PC-3 (cell line): ENCODE measurements at regions not wholly inside any gene's neighbourhood (a gene's known extent, or its start where the extent isn't known, plus 50 kb on each side); places are given as distances from the start of the nearest gene placed in this dataset.
A peak's percentile ranks its signal among the peaks of the same experiment; 100 is the strongest.

Experiments
- ATAC-seq: fragments of 200-7000 bp; cut with Tn5 transposase; 2 replicates; pipeline ENCODE4 v1.9.1; 2020; ENCODE audit warnings: mild to moderate bottlenecking, moderate library complexity
- BruUV-seq: library from RNA; stranded (reverse); fragments of 400-500 nt; replicated peaks from 2 replicates; lab custom pipeline; 2021; lab: Mats Ljungman, UMichigan
- CTCF ChIA-PET: fragments of 300-600 bp; sonication (Branson Sonifier 250); formaldehyde crosslinking; loops from one replicate; lab custom pipeline; 2022; ENCODE audit warnings: antibody characterized with exemption; lab: Charles Lee
- POLR2A ChIA-PET: fragments of 300-600 bp; sonication (Branson Sonifier 250); formaldehyde crosslinking; loops from one replicate; lab custom pipeline; 2022; ENCODE audit warnings: antibody characterized with exemption; ENCODE audit not compliant: unreplicated experiment; lab: Charles Lee
- DNase-seq: peaks from one replicate; pipeline ENCODE4 v3.0.0-alpha.2; 2015
- H2AFZ ChIP-seq: fragments of 300-600 bp; sonication (generic); 2 replicates; pipeline ENCODE4 v1.6.0; 2016; ENCODE audit warnings: antibody characterized with exemption, low read length
- H3F3A ChIP-seq: fragments of 300-600 bp; sonication (generic); one replicate; pipeline ENCODE4 v1.6.0; 2017; ENCODE audit warnings: antibody characterized with exemption, low read length, control low read depth, mild to moderate bottlenecking; ENCODE audit not compliant: unreplicated experiment
- H3K27ac ChIP-seq: fragments of 300-600 bp; sonication (generic); 2 replicates; pipeline ENCODE4 v1.5.1; 2016; ENCODE audit warnings: mild to moderate bottlenecking, low read length
- H3K27me3 ChIP-seq: fragments of 300-600 bp; sonication (generic); 2 replicates; pipeline ENCODE4 v1.6.1; 2016; ENCODE audit warnings: low read length, mixed read lengths
- H3K36me3 ChIP-seq: fragments of 300-600 bp; sonication (generic); 2 replicates; pipeline ENCODE4 v1.6.1; 2016; ENCODE audit warnings: low read depth, mixed run types, low read length, mixed read lengths
- H3K4me1 ChIP-seq: fragments of 300-600 bp; sonication (generic); 2 replicates; pipeline ENCODE4 v1.5.1; 2016; ENCODE audit warnings: low read length; ENCODE audit not compliant: insufficient read depth
- H3K4me2 ChIP-seq: fragments of 300-600 bp; sonication (generic); 2 replicates; pipeline ENCODE4 v1.6.0; 2016; ENCODE audit warnings: low read length
- H3K4me3 ChIP-seq: fragments of 300-600 bp; sonication (generic); 2 replicates; pipeline ENCODE4 v1.5.1; 2016; ENCODE audit warnings: mild to moderate bottlenecking, low read length, mixed read lengths
- H3K79me2 ChIP-seq: fragments of 300-600 bp; sonication (generic); 2 replicates; pipeline ENCODE4 v1.6.1; 2017; ENCODE audit warnings: low read length, mixed read lengths
- H3K9ac ChIP-seq: fragments of 300-600 bp; sonication (generic); 2 replicates; pipeline ENCODE4 v1.6.0; 2016; ENCODE audit warnings: mild to moderate bottlenecking, low read length
- H3K9me2 ChIP-seq: fragments of 300-600 bp; sonication (generic); replicated peaks from 2 replicates; pipeline ENCODE4 v1.6.1; 2016; ENCODE audit warnings: mixed run types, low read length, mixed read lengths
- H3K9me3 ChIP-seq: fragments of 300-600 bp; sonication (generic); 2 replicates; pipeline ENCODE4 v1.6.1; 2016; ENCODE audit warnings: low read length, mixed read lengths
- H4K20me1 ChIP-seq: fragments of 300-600 bp; sonication (generic); 2 replicates; pipeline ENCODE4 v1.6.1; 2016; ENCODE audit warnings: low read length, mixed read lengths
- EZH2 ChIP-seq: fragments of 300-600 bp; sonication (generic); IDR thresholded peaks from one replicate; pipeline ENCODE4 v1.6.1; 2017; ENCODE audit warnings: antibody characterized with exemption, mild to moderate bottlenecking, low read length; ENCODE audit not compliant: unreplicated experiment
- EZH2phosphoT487 ChIP-seq: fragments of 300-600 bp; sonication (generic); IDR thresholded peaks from 2 replicates; pipeline ENCODE4 v1.6.1; 2018; ENCODE audit warnings: mild to moderate bottlenecking, antibody characterized with exemption, low read length, borderline replicate concordance
- intact Hi-C: fragments of 100-400 bp; cut with micrococcal nuclease; formaldehyde crosslinking; loops from 2 replicates; pipeline ENCODE4 v1.9.0; 2023
- TF ChIP-seq, protein P1 (sequence below): fragments of 300-600 bp; sonication (generic); conservative IDR thresholded peaks from 2 replicates; pipeline ENCODE4 v1.5.1; 2017; ENCODE audit warnings: antibody characterized with exemption, low read depth, mild to moderate bottlenecking, low read length

DNA sequence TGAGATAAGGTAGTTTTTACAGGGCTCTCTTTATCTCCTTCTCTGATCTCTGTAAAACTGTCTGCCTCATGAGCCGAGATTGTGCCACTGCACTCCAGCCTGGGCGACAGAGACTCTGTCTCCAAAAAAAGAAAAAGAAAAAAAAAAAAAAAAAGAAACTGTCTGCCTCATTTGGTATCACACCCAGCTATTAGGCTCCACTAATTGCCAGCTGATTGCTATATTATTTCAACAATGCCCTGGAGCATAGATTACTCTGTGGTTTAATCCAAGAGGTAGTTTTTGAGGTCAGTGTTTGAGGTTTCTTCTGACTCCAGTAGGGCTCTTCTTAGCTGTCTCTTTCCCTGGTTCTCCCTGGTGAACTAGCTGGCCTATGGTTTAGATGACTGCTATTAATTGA is 268.1 kb upstream of the PLPP4 start:
- DNase-seq = no peak
- intact Hi-C loops = no loop called here
- Histone ChIP-seq H3K9me2 (no peaks in the 10 kb centered on the region), H4K20me1 (no peaks in the 10 kb centered on the region), H3K27me3 (no peaks in the 10 kb centered on the region), H3K4me1 (no peaks in the 10 kb centered on the region), H3K27ac (no peak overlapping the region), H3K9me3 (no peaks in the 10 kb centered on the region), H2AFZ (no peak overlapping the region), H3K9ac (no peak overlapping the region), H3K4me3 (no peak overlapping the region), H3K4me2 (no peak overlapping the region), H3K79me2 (no peaks in the 10 kb centered on the region), H3F3A (no peaks in the 10 kb centered on the region), H3K36me3 (no peaks in the 10 kb centered on the region)
- BruUV-seq = no TSS peak
- no peak for ATAC-seq
- ChIA-PET POLR2A (no interaction called here), CTCF (no interaction called here)
- TF ChIP-seq, protein P1, sequence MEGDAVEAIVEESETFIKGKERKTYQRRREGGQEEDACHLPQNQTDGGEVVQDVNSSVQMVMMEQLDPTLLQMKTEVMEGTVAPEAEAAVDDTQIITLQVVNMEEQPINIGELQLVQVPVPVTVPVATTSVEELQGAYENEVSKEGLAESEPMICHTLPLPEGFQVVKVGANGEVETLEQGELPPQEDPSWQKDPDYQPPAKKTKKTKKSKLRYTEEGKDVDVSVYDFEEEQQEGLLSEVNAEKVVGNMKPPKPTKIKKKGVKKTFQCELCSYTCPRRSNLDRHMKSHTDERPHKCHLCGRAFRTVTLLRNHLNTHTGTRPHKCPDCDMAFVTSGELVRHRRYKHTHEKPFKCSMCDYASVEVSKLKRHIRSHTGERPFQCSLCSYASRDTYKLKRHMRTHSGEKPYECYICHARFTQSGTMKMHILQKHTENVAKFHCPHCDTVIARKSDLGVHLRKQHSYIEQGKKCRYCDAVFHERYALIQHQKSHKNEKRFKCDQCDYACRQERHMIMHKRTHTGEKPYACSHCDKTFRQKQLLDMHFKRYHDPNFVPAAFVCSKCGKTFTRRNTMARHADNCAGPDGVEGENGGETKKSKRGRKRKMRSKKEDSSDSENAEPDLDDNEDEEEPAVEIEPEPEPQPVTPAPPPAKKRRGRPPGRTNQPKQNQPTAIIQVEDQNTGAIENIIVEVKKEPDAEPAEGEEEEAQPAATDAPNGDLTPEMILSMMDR = no peak
- TF ChIP-seq EZH2 (no peak), EZH2phosphoT487 (no peak)

DNA sequence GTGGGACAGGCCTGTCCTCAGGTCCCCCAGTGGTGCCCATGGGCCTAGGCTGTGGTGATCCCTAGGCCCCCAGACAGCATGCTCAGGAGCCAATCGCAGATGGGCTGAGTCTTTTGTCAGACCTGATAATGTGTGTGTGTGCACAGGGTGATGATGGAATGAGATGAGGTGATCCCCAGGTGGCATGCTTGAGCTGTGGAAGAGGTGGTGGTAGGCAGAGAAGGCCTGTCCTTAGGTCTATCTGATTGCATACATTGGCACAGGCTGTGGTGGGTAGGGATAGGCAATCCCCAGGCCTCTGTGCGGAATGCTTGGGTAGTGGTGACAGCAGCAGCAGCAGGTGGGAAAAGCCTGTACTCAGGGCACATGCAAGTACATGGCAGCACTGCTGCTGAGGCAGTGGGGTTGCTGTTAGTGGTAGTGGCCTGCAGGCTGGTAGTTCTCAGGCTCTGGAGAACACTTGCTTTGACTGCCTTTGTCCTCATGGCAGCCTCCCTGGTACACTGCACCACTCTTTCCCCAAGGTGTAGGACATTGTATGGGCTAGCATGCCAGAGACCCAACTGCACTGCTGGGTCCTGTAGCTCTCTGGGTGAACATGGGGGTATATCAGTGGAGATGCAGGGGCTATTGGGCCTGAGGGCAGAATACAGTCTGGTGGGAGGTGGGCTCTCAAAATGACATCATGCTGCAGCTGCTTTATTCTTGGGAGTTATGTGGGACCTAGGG is 260.9 kb upstream of the PLPP4 start:
- DNase-seq (no peak), ATAC-seq (no peak)
- Histone ChIP-seq H3K9me3 (no peaks in the 10 kb centered on the region), H3F3A (no peaks in the 10 kb centered on the region), H3K79me2 (no peaks in the 10 kb centered on the region), H3K27ac (no peak overlapping the region), H3K4me3 (no peak overlapping the region), H4K20me1 (no peaks in the 10 kb centered on the region), H3K9ac (no peak overlapping the region), H2AFZ (no peak overlapping the region), H3K9me2 (no peaks in the 10 kb centered on the region), H3K4me2 (no peak overlapping the region), H3K36me3 (no peaks in the 10 kb centered on the region), H3K27me3 (no peaks in the 10 kb centered on the region), H3K4me1 (no peaks in the 10 kb centered on the region)
- ChIA-PET CTCF (no interaction called here), POLR2A (no interaction called here)
- TF ChIP-seq, protein P1 = no peak
- TF ChIP-seq EZH2phosphoT487 = no peak
- no peak for TF ChIP-seq EZH2
- no TSS peak for BruUV-seq
- intact Hi-C loops = no loop called here

DNA sequence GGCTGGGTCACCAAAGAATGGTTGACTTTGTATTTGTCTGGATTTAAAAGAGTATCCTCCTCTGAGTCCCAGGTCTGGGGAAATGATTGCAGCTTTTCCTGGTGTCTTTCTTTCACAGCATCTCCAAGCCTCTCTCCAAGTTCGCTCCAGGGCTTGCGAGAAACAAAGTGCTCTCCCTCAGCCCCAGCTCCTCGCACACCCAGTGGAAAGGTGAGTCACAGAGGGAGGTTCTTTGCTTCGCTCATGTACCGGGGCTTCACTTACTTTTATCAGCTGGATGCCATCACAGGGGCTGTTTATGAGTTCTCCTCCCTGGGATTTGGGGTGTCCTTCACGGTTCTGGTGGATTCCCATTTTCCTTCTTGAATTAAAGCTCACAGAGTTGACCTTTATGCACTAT is 252.2 kb upstream of the PLPP4 start:
- H2AFZ ChIP-seq = no peak overlapping the region
- CTCF ChIA-PET = no interaction called here
- BruUV-seq = no TSS peak

More for the DNA sequence above, 252.2 kb upstream of the PLPP4 start:
- H3K4me3 ChIP-seq = no peak overlapping the region
- TF ChIP-seq, protein P1 = no peak
- TF ChIP-seq EZH2phosphoT487 (no peak), EZH2 (no peak)
- intact Hi-C loops = no loop called here
- no peaks in the 10 kb centered on the region for H3K9me2 ChIP-seq
- H3K4me2 ChIP-seq = no peak overlapping the region
- POLR2A ChIA-PET = no interaction called here
- H4K20me1 ChIP-seq = no peaks in the 10 kb centered on the region
- no peaks in the 10 kb centered on the region for H3K9me3 ChIP-seq
- ATAC-seq (no peak), DNase-seq (peak; percentile 1)
- no peak overlapping the region for H3K27ac ChIP-seq
- H3K79me2 ChIP-seq = no peaks in the 10 kb centered on the region
- H3F3A ChIP-seq = no peaks in the 10 kb centered on the region
- H3K4me1 ChIP-seq = no peaks in the 10 kb centered on the region
- no peaks in the 10 kb centered on the region for H3K36me3 ChIP-seq
- no peaks in the 10 kb centered on the region for H3K27me3 ChIP-seq
- no peak overlapping the region for H3K9ac ChIP-seq
